CD4-positive, alpha-beta T cell (primary cell): ENCODE measurements at regions not wholly inside any gene's neighbourhood (a gene's known extent, or its start where the extent isn't known, plus 50 kb on each side); places are given as distances from the start of the nearest gene placed in this dataset.

Source experiments
- ATAC-seq: fragments of 200-7000 bp; cut with Tn5 transposase; one replicate; pipeline ENCODE4 v1.10.0; 2022; ENCODE audit warnings: mild to moderate bottlenecking; ENCODE audit not compliant: poor library complexity
- CTCF ChIA-PET: fragments of 350-600 bp; sonication (Branson Sonifier 250); formaldehyde crosslinking; loops from one replicate; lab custom pipeline; 2021; ENCODE audit warnings: antibody characterized with exemption, inconsistent platforms; lab: Charles Lee
- POLR2A ChIA-PET: fragments of 350-600 bp; sonication (Branson Sonifier 250); formaldehyde crosslinking; loops from one replicate; lab custom pipeline; 2021; ENCODE audit warnings: antibody characterized with exemption, inconsistent platforms; lab: Charles Lee
- DNase-seq, 14 experiments: peaks; one replicate each; pipeline ENCODE4 v3.0.0-alpha.2; 2013 to 2020; ENCODE audit warnings: mixed read lengths in 2 of 14
- H3K27ac ChIP-seq, 2 donors: one replicate each; pipeline versions ENCODE4 v1.5.1 to v1.7.0; 2013; ENCODE audit warnings: low read length in 2 of 2, low read depth in 1 of 2, mild to moderate bottlenecking in 1 of 2
- H3K27me3 ChIP-seq, 2 experiments: 1 replicate in 1 of 2; 2 replicates in 1 of 2; pipeline versions ENCODE4 v1.6.1 to v1.7.0; 2013; ENCODE audit warnings: low read length in 2 of 2, control low read depth in 1 of 2, mild to moderate bottlenecking in 1 of 2, moderate library complexity in 1 of 2; ENCODE audit not compliant: insufficient read depth in 2 of 2, control insufficient read depth in 1 of 2
- H3K36me3 ChIP-seq: one replicate; pipeline ENCODE4 v1.6.1; 2013; ENCODE audit warnings: low read length, control low read depth; ENCODE audit not compliant: insufficient read depth
- H3K4me1 ChIP-seq: one replicate; pipeline ENCODE4 v1.6.1; 2013; ENCODE audit warnings: low read length, control low read depth; ENCODE audit not compliant: insufficient read depth
- H3K4me3 ChIP-seq: one replicate; pipeline ENCODE4 v1.5.1; 2013; ENCODE audit warnings: mild to moderate bottlenecking, low read length, moderate library complexity
- H3K9me3 ChIP-seq, 2 experiments: 1 replicate in 1 of 2; 2 replicates in 1 of 2; pipeline versions ENCODE4 v1.6.1 to v1.7.0; 2013; ENCODE audit warnings: low read length in 2 of 2, mild to moderate bottlenecking in 2 of 2, control low read depth in 1 of 2, moderate library complexity in 1 of 2; ENCODE audit not compliant: control insufficient read depth in 1 of 2, insufficient read depth in 1 of 2
- H3K27ac Mint-ChIP-seq: one replicate; pipeline ENCODE4 v1.8.0; 2020; ENCODE audit warnings: mixed read lengths
- H3K27me3 Mint-ChIP-seq: one replicate; pipeline ENCODE4 v1.8.0; 2021; ENCODE audit warnings: mixed read lengths
- H3K36me3 Mint-ChIP-seq: one replicate; pipeline ENCODE4 v1.8.0; 2021; ENCODE audit warnings: low read depth, mixed read lengths
- H3K4me1 Mint-ChIP-seq: one replicate; pipeline ENCODE4 v1.8.0; 2021; ENCODE audit warnings: low read depth, mixed read lengths
- H3K4me3 Mint-ChIP-seq: one replicate; pipeline ENCODE4 v1.8.0; 2020; ENCODE audit warnings: mild to moderate bottlenecking, mixed read lengths
- H3K9me3 Mint-ChIP-seq: one replicate; pipeline ENCODE4 v1.8.0; 2020; ENCODE audit warnings: mixed read lengths
- CTCF ChIP-seq: fragments of 200-600 bp; IDR thresholded peaks from one replicate; pipeline ENCODE4 v1.8.0; 2022; ENCODE audit warnings: antibody characterized with exemption, mild to moderate bottlenecking
- intact Hi-C, 2 experiments: fragments of 100-400 bp; cut with DNase I in 1 of 2; cut with micrococcal nuclease in 1 of 2; formaldehyde crosslinking; loops; one replicate each; pipeline versions ENCODE4 v1.15.1 to v1.9.0; 2023 to 2025; cut with DNase I, micrococcal nuclease

- Mint-ChIP-seq H3K4me3 (no peak overlapping the region), H3K27me3 (peaks cover 48% of the 10 kb centered on the region), H3K9me3 (no peaks in the 10 kb centered on the region), H3K36me3 (no peaks in the 10 kb centered on the region), H3K4me1 (no peaks in the 10 kb centered on the region), H3K27ac (no peak overlapping the region)
- Histone ChIP-seq H3K36me3 (no peaks in the 10 kb centered on the region), H3K27me3 (peaks cover 5 to 15% of the 10 kb centered on the region in 2 experiments), H3K27ac (no peak overlapping the region), H3K4me1 (no peaks in the 10 kb centered on the region), H3K4me3 (no peak overlapping the region), H3K9me3 (no peaks in the 10 kb centered on the region)
- TF ChIP-seq CTCF, result no peak
- intact Hi-C loops, result no loop called here
- ATAC-seq (no peak), DNase-seq (no peak)
- POLR2A ChIA-PET, result no interaction called here
- CTCF ChIA-PET, result no interaction called here
Observed at GRCh38 chr9:115220319-115221005, 102.5 kb upstream of the TNC start.

DNA sequence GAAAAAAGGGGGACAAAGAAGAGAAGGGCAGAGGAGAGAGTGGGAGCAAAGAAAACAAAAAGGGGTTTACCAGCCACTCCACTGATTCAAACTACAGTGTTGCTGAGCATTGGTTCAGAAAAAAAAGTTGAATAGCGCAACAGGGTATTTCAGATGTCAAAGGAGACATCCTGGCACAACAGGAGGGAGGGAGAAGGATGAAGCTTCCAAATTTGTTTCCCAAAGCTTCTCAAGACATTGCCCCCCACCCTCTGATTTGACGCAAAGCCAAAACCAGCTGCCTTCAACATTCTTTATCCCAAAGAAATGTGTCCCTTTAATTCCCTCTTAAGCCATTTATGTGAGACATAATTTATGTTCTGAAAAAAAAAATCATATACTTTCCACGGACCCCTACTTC, 105.5 kb upstream of the TNC start:
- H3K36me3 Mint-ChIP-seq, result no peaks in the 10 kb centered on the region
- no peaks in the 10 kb centered on the region for H3K9me3 Mint-ChIP-seq
- no peak overlapping the region for H3K27ac Mint-ChIP-seq
- ChIA-PET POLR2A (no interaction called here), CTCF (interaction anchor here (0.6 kb wide), 1 partner anchor 1975 kb away, joined by 3 read pairs; no protein-coding TSS in a partner anchor)
- Histone ChIP-seq H3K27me3 (peaks cover 4 to 11% of the 10 kb centered on the region in 2 experiments), H3K4me3 (no peak overlapping the region), H3K36me3 (no peaks in the 10 kb centered on the region), H3K27ac (no peak overlapping the region), H3K4me1 (no peaks in the 10 kb centered on the region), H3K9me3 (no peaks in the 10 kb centered on the region)
- no peak for TF ChIP-seq CTCF
- no peak for ATAC-seq
- H3K27me3 Mint-ChIP-seq, result peaks cover 26% of the 10 kb centered on the region
- no peaks in the 10 kb centered on the region for H3K4me1 Mint-ChIP-seq
- DNase-seq, result no peak
- no peak overlapping the region for H3K4me3 Mint-ChIP-seq
- intact Hi-C loops, result no loop called here

- CTCF ChIA-PET, result no interaction called here
- ATAC-seq, result no peak
Observed at GRCh38 chr9:115225459-115226116, 107.6 kb upstream of the TNC start.

More at GRCh38 chr9:115225459-115226116, 107.6 kb upstream of the TNC start:
- peaks cover 4 to 5% of the 10 kb centered on the region in 2 experiments for H3K27me3 ChIP-seq
- no peak overlapping the region for H3K4me3 ChIP-seq
- intact Hi-C loops, result no loop called here
- H3K4me1 ChIP-seq, result no peaks in the 10 kb centered on the region
- no peak for TF ChIP-seq CTCF
- POLR2A ChIA-PET, result no interaction called here
- Mint-ChIP-seq H3K36me3 (no peaks in the 10 kb centered on the region), H3K4me3 (no peak overlapping the region), H3K4me1 (no peaks in the 10 kb centered on the region), H3K27ac (no peak overlapping the region), H3K27me3 (peaks cover 17% of the 10 kb centered on the region), H3K9me3 (peaks cover 2% of the 10 kb centered on the region)
- no peak for DNase-seq
- H3K9me3 ChIP-seq, result no peaks in the 10 kb centered on the region
- H3K36me3 ChIP-seq, result no peaks in the 10 kb centered on the region
- H3K27ac ChIP-seq, result no peak overlapping the region
